Body of pancreas (tissue), 4 donors: ENCODE measurements at regions not wholly inside any gene's neighbourhood (a gene's known extent, or its start where the extent isn't known, plus 50 kb on each side); places are given as distances from the start of the nearest gene placed in this dataset.

Experiments used
- POLR2A ChIP-seq, 3 donors: fragments of 450-650 bp; IDR thresholded peaks; one replicate each; pipeline ENCODE4 v1.6.1; 2016; ENCODE audit warnings: antibody characterized with exemption in 3 of 3, mild to moderate bottlenecking in 2 of 3
- TF ChIP-seq, protein P1 (sequence below), 7 experiments: fragments of 450-650 bp in 4 of 7; fragments of 200-600 bp in 3 of 7; sonication (generic) in 3 of 7; IDR thresholded peaks; one replicate each; pipeline ENCODE4 v1.5.1; 2016 to 2019; ENCODE audit warnings: antibody characterized with exemption in 7 of 7

DNA sequence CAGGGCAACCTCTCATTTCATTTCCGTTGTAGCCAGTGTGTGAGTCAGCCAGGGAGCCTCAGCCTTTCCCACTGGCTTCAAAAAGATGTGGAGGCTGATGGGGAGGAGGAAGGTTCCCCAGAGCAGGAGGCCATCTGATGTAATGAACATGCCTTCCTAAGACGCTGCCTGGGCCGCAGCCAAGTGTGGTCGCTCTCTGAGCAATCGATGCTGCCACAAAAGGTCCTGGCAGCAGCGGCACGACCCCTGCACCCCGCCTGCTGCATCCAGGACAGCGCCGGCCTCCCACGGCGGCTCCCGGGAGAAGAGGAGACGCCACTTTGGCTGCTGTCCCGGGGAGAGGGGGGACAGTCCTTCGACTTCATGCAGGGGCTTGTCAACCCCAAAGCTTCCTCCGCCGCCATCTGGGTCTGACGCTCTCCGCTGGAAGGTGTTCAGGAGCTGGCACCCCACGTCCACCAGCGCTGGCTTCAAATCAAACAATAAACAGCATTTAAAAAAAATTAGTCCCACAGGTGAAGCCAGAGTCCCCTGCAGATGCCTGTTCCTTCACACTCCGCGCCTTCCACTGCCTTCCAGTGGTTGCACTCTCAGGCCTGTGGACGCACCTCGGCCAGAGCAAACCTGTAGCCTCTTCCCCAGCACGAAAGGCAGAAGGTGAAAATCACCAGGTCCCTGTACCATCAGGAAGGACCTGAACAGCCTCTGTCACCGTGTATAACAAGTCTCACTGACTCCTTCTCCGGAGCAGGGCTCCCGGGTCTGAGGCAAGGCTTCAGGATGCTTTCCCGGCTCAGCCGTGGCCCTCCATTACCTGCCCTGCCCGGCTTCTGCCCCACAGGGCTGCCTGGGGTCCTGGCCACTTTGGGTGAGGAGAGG is 930.7 kb downstream of the BRD1 start:
- TF ChIP-seq, protein P1, sequence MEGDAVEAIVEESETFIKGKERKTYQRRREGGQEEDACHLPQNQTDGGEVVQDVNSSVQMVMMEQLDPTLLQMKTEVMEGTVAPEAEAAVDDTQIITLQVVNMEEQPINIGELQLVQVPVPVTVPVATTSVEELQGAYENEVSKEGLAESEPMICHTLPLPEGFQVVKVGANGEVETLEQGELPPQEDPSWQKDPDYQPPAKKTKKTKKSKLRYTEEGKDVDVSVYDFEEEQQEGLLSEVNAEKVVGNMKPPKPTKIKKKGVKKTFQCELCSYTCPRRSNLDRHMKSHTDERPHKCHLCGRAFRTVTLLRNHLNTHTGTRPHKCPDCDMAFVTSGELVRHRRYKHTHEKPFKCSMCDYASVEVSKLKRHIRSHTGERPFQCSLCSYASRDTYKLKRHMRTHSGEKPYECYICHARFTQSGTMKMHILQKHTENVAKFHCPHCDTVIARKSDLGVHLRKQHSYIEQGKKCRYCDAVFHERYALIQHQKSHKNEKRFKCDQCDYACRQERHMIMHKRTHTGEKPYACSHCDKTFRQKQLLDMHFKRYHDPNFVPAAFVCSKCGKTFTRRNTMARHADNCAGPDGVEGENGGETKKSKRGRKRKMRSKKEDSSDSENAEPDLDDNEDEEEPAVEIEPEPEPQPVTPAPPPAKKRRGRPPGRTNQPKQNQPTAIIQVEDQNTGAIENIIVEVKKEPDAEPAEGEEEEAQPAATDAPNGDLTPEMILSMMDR (IDR thresholded peaks at IDR 0.05) = no peak
- no peak for TF ChIP-seq POLR2A (IDR thresholded peaks at IDR 0.05)
